Ishikawa (cell line): ENCODE measurements at regions not wholly inside any gene's neighbourhood (a gene's known extent, or its start where the extent isn't known, plus 50 kb on each side); places are given as distances from the start of the nearest gene placed in this dataset.

Experiments used
- CEBPB ChIP-seq: IDR thresholded peaks from 2 replicates; pipeline ENCODE4 v1.6.1; 2012
- CREB1 ChIP-seq: IDR thresholded peaks from 2 replicates; pipeline ENCODE4 v1.6.1; 2012; ENCODE audit warnings: low read depth
- EGR1 ChIP-seq: IDR thresholded peaks from 2 replicates; pipeline ENCODE4 v1.6.1; 2012
- EP300 ChIP-seq: IDR thresholded peaks from 2 replicates; pipeline ENCODE4 v1.6.1; 2012; ENCODE audit warnings: borderline replicate concordance
- FOXM1 ChIP-seq: IDR thresholded peaks from 2 replicates; pipeline ENCODE4 v1.6.1; 2012; ENCODE audit warnings: low read depth, borderline replicate concordance
- NFIC ChIP-seq: IDR thresholded peaks from 2 replicates; pipeline ENCODE4 v1.6.1; 2012
- RAD21 ChIP-seq: IDR thresholded peaks from 2 replicates; pipeline ENCODE4 v1.6.1; 2012; ENCODE audit warnings: low read depth
- TAF1 ChIP-seq: IDR thresholded peaks from 2 replicates; pipeline ENCODE4 v1.6.1; 2012; ENCODE audit warnings: low read depth, mild to moderate bottlenecking
- TCF12 ChIP-seq: IDR thresholded peaks from 2 replicates; pipeline ENCODE4 v1.6.1; 2012; ENCODE audit warnings: low read depth
- TEAD4 ChIP-seq: IDR thresholded peaks from 2 replicates; pipeline ENCODE4 v1.6.1; 2012
- YY1 ChIP-seq: IDR thresholded peaks from 2 replicates; pipeline ENCODE4 v1.6.1; 2012; ENCODE audit warnings: low read depth
- ZBTB7A ChIP-seq: IDR thresholded peaks from 2 replicates; pipeline ENCODE4 v1.6.1; 2012; ENCODE audit warnings: low read depth
- TF ChIP-seq, protein P1 (sequence below): IDR thresholded peaks from 2 replicates; pipeline ENCODE4 v1.6.1; 2012
- TF ChIP-seq, protein P2 (sequence below): IDR thresholded peaks from 2 replicates; pipeline ENCODE4 v1.6.1; 2012
- TF ChIP-seq, protein P3 (sequence below): IDR thresholded peaks from 2 replicates; pipeline ENCODE4 v1.6.1; 2012; ENCODE audit warnings: low read depth, mild to moderate bottlenecking

DNA sequence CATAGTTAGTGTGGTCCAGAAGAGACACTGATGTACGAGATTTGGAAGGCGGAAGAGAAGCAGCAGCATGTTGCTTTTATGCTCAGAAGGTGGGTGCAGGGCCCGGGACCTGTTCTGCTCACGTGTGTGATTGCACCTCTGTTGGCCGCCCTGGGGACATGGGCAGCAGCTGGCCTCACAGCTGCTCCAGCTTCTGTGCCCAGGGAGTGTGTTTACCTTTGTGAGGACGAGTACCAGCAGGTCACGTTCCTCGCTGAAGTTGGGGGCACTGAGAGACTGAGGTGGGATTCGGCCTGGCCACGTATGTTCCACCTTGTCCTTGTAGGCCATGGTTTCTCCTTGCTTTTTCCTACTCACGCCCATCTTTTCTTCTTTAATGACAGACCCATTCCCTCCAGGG, 86.3 kb downstream of the PMAIP1 start:
- TF ChIP-seq CEBPB, result no peak
- no peak for TF ChIP-seq TCF12
- no peak for TF ChIP-seq CREB1
- no peak for TF ChIP-seq RAD21
- no peak for TF ChIP-seq EGR1
- no peak for TF ChIP-seq ZBTB7A
- TF ChIP-seq TEAD4, result no peak
- TF ChIP-seq YY1, result no peak
- TF ChIP-seq, protein P1, sequence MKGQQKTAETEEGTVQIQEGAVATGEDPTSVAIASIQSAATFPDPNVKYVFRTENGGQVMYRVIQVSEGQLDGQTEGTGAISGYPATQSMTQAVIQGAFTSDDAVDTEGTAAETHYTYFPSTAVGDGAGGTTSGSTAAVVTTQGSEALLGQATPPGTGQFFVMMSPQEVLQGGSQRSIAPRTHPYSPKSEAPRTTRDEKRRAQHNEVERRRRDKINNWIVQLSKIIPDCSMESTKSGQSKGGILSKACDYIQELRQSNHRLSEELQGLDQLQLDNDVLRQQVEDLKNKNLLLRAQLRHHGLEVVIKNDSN, result no peak
- TF ChIP-seq EP300, result no peak
- TF ChIP-seq, protein P2, sequence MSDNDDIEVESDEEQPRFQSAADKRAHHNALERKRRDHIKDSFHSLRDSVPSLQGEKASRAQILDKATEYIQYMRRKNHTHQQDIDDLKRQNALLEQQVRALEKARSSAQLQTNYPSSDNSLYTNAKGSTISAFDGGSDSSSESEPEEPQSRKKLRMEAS, result no peak
- TF ChIP-seq TAF1, result no peak
- TF ChIP-seq, protein P3, sequence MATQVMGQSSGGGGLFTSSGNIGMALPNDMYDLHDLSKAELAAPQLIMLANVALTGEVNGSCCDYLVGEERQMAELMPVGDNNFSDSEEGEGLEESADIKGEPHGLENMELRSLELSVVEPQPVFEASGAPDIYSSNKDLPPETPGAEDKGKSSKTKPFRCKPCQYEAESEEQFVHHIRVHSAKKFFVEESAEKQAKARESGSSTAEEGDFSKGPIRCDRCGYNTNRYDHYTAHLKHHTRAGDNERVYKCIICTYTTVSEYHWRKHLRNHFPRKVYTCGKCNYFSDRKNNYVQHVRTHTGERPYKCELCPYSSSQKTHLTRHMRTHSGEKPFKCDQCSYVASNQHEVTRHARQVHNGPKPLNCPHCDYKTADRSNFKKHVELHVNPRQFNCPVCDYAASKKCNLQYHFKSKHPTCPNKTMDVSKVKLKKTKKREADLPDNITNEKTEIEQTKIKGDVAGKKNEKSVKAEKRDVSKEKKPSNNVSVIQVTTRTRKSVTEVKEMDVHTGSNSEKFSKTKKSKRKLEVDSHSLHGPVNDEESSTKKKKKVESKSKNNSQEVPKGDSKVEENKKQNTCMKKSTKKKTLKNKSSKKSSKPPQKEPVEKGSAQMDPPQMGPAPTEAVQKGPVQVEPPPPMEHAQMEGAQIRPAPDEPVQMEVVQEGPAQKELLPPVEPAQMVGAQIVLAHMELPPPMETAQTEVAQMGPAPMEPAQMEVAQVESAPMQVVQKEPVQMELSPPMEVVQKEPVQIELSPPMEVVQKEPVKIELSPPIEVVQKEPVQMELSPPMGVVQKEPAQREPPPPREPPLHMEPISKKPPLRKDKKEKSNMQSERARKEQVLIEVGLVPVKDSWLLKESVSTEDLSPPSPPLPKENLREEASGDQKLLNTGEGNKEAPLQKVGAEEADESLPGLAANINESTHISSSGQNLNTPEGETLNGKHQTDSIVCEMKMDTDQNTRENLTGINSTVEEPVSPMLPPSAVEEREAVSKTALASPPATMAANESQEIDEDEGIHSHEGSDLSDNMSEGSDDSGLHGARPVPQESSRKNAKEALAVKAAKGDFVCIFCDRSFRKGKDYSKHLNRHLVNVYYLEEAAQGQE, result no peak
- no peak for TF ChIP-seq NFIC
- TF ChIP-seq FOXM1, result no peak

DNA sequence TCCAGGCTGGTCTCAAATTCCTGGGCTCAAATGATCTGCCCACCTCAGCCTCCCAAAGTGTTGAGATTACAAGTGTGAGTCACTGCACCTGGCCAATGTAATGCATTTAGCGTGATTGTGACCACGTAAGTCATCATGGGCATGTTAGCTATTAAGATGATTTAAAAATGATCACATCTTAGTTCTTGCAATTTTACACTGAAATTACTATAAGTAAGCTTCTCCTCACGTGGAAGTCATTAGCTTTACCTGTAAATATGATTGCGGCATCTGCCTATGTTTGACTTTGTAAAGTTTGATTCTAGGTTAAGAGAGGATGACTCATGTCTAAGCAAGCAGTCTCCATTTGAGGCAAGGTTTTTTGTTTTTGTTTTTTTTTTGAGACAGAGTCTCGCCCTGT, 85.5 kb downstream of the PMAIP1 start:
- TF ChIP-seq TEAD4, result no peak
- TF ChIP-seq YY1, result no peak
- TF ChIP-seq NFIC, result no peak
- TF ChIP-seq, protein P2, result no peak
- TF ChIP-seq CREB1, result no peak
- TF ChIP-seq CEBPB, result no peak
- TF ChIP-seq ZBTB7A, result no peak
- TF ChIP-seq TCF12, result no peak
- TF ChIP-seq EGR1, result no peak
- no peak for TF ChIP-seq RAD21

DNA sequence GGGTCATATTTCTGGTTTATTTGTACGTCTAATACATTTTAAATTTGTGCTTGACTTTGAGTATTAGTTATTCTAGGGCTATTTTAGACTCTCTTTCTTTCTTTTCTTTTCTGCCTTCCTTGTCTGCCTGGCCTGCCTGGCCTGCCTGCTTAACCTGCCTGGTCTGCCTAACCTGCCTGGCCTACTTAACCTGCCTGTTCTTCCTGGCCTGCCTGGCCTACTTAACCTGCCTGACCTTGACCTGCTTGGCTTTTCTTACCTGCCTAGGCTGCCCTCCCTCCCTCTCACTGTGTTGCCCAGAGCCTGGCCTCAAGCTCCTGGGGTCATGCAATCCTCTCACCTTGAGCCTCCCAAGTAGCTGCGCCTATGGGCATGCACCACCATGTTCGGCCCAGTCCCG, 83.7 kb downstream of the PMAIP1 start:
- no peak for TF ChIP-seq CREB1
- TF ChIP-seq, protein P2, result no peak
- no peak for TF ChIP-seq TAF1
- TF ChIP-seq, protein P1, result no peak

DNA sequence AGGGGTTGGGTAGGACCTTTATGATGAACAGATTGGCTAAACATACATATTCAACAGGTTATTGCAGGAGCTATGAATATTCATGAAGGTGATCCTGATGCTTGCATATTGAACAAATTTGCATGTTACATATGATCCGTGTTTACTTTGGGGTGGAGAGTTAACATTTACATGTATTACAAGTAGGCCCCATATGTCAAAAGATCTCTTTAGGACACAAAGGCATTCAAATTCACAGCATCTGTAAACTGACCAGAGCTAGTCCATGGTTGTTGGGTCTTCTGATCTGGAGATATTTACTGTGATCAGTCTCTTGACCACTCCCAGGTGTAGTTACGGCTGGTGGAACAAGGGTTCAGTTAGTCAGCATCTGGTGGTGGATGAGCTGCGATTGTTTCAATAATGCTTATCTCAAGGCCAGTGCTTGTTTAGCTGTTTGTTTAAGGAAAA, 80.4 kb downstream of the PMAIP1 start:
- TF ChIP-seq CEBPB, result no peak
- TF ChIP-seq ZBTB7A, result no peak
- TF ChIP-seq CREB1, result no peak
- TF ChIP-seq, protein P1, result no peak
- TF ChIP-seq FOXM1, result no peak
- TF ChIP-seq TEAD4, result no peak
- TF ChIP-seq TAF1, result no peak
- TF ChIP-seq, protein P3, result no peak

DNA sequence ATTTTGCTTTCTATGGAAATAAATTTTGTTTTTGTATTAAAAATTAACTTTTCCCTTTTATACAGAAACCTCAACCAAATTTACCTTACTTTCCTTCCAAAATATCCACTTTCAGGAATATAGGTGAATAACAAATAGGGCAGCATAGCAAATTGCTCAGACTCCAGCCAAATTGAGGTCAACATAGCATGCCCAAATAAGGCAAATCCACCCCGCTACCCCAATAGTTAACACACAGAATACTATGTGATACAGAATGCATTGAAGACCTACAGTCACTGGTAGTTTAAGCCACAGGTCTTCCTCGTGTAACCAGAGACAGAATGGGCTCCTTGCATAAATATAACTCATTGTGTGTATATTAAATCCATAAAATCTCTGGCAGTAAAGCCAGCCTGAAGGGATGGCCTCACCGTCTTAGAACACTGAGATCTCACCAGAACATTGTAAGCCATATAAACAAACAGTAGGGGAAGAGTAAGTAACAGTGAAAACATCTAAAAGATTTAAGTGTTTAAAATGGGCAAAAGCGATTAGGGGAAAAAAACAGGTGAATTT, 72.2 kb downstream of the PMAIP1 start:
- no peak for TF ChIP-seq YY1
- TF ChIP-seq ZBTB7A, result no peak
- TF ChIP-seq, protein P1, result no peak
- TF ChIP-seq, protein P2, result no peak
- TF ChIP-seq TCF12, result no peak
- TF ChIP-seq TEAD4, result no peak
- no peak for TF ChIP-seq EGR1
- no peak for TF ChIP-seq FOXM1
- no peak for TF ChIP-seq CEBPB
- TF ChIP-seq, protein P3, result no peak
- TF ChIP-seq RAD21, result no peak
- no peak for TF ChIP-seq TAF1
- TF ChIP-seq EP300, result no peak
- no peak for TF ChIP-seq CREB1
- no peak for TF ChIP-seq NFIC
